Peyer's patch (tissue), 4 donors: ENCODE measurements at regions not wholly inside any gene's neighbourhood (a gene's known extent, or its start where the extent isn't known, plus 50 kb on each side); places are given as distances from the start of the nearest gene placed in this dataset.
"Not testable (repeated sequence)": the region's sequence is repeated elsewhere in the genome, so short reads cannot be mapped to it uniquely, and the experiment has no call there.

Source experiments
- DNase-seq, 3 donors: peaks; one replicate each; pipeline ENCODE4 v3.0.0-alpha.2; 2017 to 2019
- H3K27ac ChIP-seq, 4 donors: fragments of 200-600 bp; sonication (generic); one replicate each; pipeline ENCODE4 v1.5.1; 2016 to 2019
- H3K27me3 ChIP-seq, 2 donors: fragments of 200-600 bp; sonication (generic); one replicate each; pipeline ENCODE4 v1.5.1; 2019
- H3K36me3 ChIP-seq, 3 donors: fragments of 200-600 bp; sonication (generic); one replicate each; pipeline ENCODE4 v1.5.1; 2016 to 2019
- H3K4me1 ChIP-seq, 4 donors: fragments of 200-600 bp; sonication (generic); one replicate each; pipeline ENCODE4 v1.5.1; 2016 to 2019
- H3K4me3 ChIP-seq, 4 donors: fragments of 200-600 bp; sonication (generic); 1 replicate in 3 of 4; 2 replicates in 1 of 4; pipeline ENCODE4 v1.5.1; 2016 to 2019; ENCODE audit warnings: mild to moderate bottlenecking in 1 of 4
- H3K9me3 ChIP-seq, 4 donors: fragments of 200-600 bp; sonication (generic); one replicate each; pipeline ENCODE4 v1.5.1; 2016 to 2019; ENCODE audit warnings: mild to moderate bottlenecking in 1 of 4
- CTCF ChIP-seq, 6 experiments: fragments of 450-650 bp in 4 of 6; fragments of 200-600 bp in 2 of 6; sonication (generic) in 1 of 6; IDR thresholded peaks; one replicate each; pipeline ENCODE4 v1.5.1; 2017 to 2019; ENCODE audit warnings: antibody characterized with exemption in 6 of 6, mild to moderate bottlenecking in 3 of 6, moderate library complexity in 1 of 6
- POLR2A ChIP-seq, 2 donors: fragments of 450-650 bp; IDR thresholded peaks; one replicate each; pipeline ENCODE4 v1.5.1; 2017; ENCODE audit warnings: antibody characterized with exemption in 2 of 2, mild to moderate bottlenecking in 2 of 2, moderate library complexity in 2 of 2

- Histone ChIP-seq H3K27ac (no peak overlapping the region), H3K36me3 (no peaks in the 10 kb centered on the region), H3K9me3 (no peaks in the 10 kb centered on the region)
These were observed 126.2 kb upstream of the ATP10A start for GRCh38 chr15:25989327-25989726.

GRCh38 chr15:25988716-25989115, 125.6 kb upstream of the ATP10A start:
- not testable (repeated sequence) for H3K4me3 ChIP-seq, H3K4me1 ChIP-seq, H3K27ac ChIP-seq, H3K36me3 ChIP-seq, H3K27me3 ChIP-seq, H3K9me3 ChIP-seq, DNase-seq

More at GRCh38 chr15:25989327-25989726, 126.2 kb upstream of the ATP10A start:
- Histone ChIP-seq H3K4me3 (no peak overlapping the region), H3K4me1 (no peaks in the 10 kb centered on the region), H3K27me3 (no peaks in the 10 kb centered on the region)
- TF ChIP-seq CTCF (IDR thresholded peaks at IDR 0.05) (no peak), POLR2A (IDR thresholded peaks at IDR 0.05) (no peak)
- no peak for DNase-seq

- H3K27ac ChIP-seq: no peak overlapping the region
- no peaks in the 10 kb centered on the region for H3K36me3 ChIP-seq
- no peaks in the 10 kb centered on the region for H3K9me3 ChIP-seq
- H3K4me1 ChIP-seq: no peaks in the 10 kb centered on the region
- TF ChIP-seq CTCF (IDR thresholded peaks at IDR 0.05): no peak
- no peak for TF ChIP-seq POLR2A (IDR thresholded peaks at IDR 0.05)
- DNase-seq: no peak
- H3K27me3 ChIP-seq: no peaks in the 10 kb centered on the region
- H3K4me3 ChIP-seq: no peak overlapping the region
These were observed 124.5 kb upstream of the ATP10A start for GRCh38 chr15:25987638-25988037.

GRCh38 chr15:25985165-25985564, 122.0 kb upstream of the ATP10A start:
- no peak overlapping the region for H3K4me3 ChIP-seq
- H3K4me1 ChIP-seq: no peaks in the 10 kb centered on the region
- no peaks in the 10 kb centered on the region for H3K27me3 ChIP-seq
- H3K9me3 ChIP-seq: no peaks in the 10 kb centered on the region
- H3K36me3 ChIP-seq: no peaks in the 10 kb centered on the region
- no peak overlapping the region for H3K27ac ChIP-seq
- no peak for TF ChIP-seq POLR2A (IDR thresholded peaks at IDR 0.05)
- no peak for TF ChIP-seq CTCF (IDR thresholded peaks at IDR 0.05)
- DNase-seq: no peak

GRCh38 chr15:25982736-25983135, 119.6 kb upstream of the ATP10A start:
- Histone ChIP-seq H3K4me1 (no peaks in the 10 kb centered on the region), H3K4me3 (no peak overlapping the region), H3K9me3 (no peaks in the 10 kb centered on the region), H3K27me3 (no peaks in the 10 kb centered on the region), H3K36me3 (no peaks in the 10 kb centered on the region), H3K27ac (no peak overlapping the region)
- no peak for DNase-seq
- TF ChIP-seq CTCF (IDR thresholded peaks at IDR 0.05) (no peak), POLR2A (IDR thresholded peaks at IDR 0.05) (no peak)

- TF ChIP-seq CTCF (IDR thresholded peaks at IDR 0.05): no peak
- no peak for TF ChIP-seq POLR2A (IDR thresholded peaks at IDR 0.05)
- DNase-seq: no peak
- H3K36me3 ChIP-seq: no peaks in the 10 kb centered on the region
- H3K4me3 ChIP-seq: no peak overlapping the region
- no peaks in the 10 kb centered on the region for H3K4me1 ChIP-seq
- no peaks in the 10 kb centered on the region for H3K27me3 ChIP-seq
- no peaks in the 10 kb centered on the region for H3K9me3 ChIP-seq
- no peak overlapping the region for H3K27ac ChIP-seq
These were observed 118.0 kb upstream of the ATP10A start for GRCh38 chr15:25981114-25981513.
